ENCODE measurements at regions not wholly inside any gene's neighbourhood (a gene's known extent, or its start where the extent isn't known, plus 50 kb on each side); places are given as distances from the start of the nearest gene placed in this dataset.

DNA sequence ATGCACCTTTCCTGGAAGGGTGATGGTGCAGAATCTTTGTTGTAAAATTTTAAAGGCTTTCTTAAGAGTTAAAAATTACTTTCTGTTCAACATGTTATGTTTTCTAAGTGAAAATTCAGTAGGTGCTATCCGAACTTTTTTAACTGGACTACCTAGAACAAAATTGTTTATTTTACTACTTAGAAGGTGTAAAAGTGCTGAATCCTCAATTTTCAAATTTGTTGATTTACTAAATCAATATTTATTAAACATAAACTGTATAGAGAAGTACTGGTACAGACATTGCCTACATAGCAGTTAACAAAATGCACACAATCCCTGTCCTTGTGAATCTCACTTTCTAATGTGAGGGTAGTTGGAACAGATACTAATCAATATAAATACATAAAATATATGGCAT is 277.5 kb downstream of the CTH start:
- TF ChIP-seq CTCF (IDR thresholded peaks at IDR 0.05 in 2 of 3, conservative IDR thresholded peaks at IDR 0.05 in 1 of 3; ENCODE audit: borderline replicate concordance in 1 of 3, insufficient read depth in 1 of 3, low read depth in 2 of 3, low read length in 2 of 3) (no peak), POLR2AphosphoS5 (IDR thresholded peaks at IDR 0.05; ENCODE audit: low read depth, low read length) (no peak), YY1 (IDR thresholded peaks at IDR 0.05; ENCODE audit: extremely low read depth, insufficient replicate concordance, low read depth, low read length) (no peak), FOSL1 (IDR thresholded peaks at IDR 0.05; ENCODE audit: low read depth) (no peak), POLR2A (IDR thresholded peaks at IDR 0.05; ENCODE audit: borderline replicate concordance, extremely low read depth, insufficient read depth, insufficient read length) (no peak), EZH2 (IDR thresholded peaks at IDR 0.05) (no peak), SRF (IDR thresholded peaks at IDR 0.05; ENCODE audit: low read depth) (no peak), EGR1 (IDR thresholded peaks at IDR 0.05; ENCODE audit: low read depth) (no peak), TCF7L2 (IDR thresholded peaks at IDR 0.05; ENCODE audit: borderline replicate concordance, extremely low read depth, insufficient read depth, insufficient read length) (no peak), SIN3A (IDR thresholded peaks at IDR 0.05; ENCODE audit: low read depth) (no peak), SP1 (IDR thresholded peaks at IDR 0.05; ENCODE audit: low read depth) (no peak), RAD21 (IDR thresholded peaks at IDR 0.05; ENCODE audit: low read depth) (no peak)
- TF ChIP-seq, protein P1, sequence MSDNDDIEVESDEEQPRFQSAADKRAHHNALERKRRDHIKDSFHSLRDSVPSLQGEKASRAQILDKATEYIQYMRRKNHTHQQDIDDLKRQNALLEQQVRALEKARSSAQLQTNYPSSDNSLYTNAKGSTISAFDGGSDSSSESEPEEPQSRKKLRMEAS (IDR thresholded peaks at IDR 0.05): no peak
- TF ChIP-seq, protein P2, sequence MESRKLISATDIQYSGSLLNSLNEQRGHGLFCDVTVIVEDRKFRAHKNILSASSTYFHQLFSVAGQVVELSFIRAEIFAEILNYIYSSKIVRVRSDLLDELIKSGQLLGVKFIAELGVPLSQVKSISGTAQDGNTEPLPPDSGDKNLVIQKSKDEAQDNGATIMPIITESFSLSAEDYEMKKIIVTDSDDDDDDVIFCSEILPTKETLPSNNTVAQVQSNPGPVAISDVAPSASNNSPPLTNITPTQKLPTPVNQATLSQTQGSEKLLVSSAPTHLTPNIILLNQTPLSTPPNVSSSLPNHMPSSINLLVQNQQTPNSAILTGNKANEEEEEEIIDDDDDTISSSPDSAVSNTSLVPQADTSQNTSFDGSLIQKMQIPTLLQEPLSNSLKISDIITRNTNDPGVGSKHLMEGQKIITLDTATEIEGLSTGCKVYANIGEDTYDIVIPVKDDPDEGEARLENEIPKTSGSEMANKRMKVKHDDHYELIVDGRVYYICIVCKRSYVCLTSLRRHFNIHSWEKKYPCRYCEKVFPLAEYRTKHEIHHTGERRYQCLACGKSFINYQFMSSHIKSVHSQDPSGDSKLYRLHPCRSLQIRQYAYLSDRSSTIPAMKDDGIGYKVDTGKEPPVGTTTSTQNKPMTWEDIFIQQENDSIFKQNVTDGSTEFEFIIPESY (IDR thresholded peaks at IDR 0.05; ENCODE audit: extremely low read depth, insufficient replicate concordance, low read length): no peak

Measured in HCT116 (cell line).